CD4-positive, CD25-positive, alpha-beta regulatory T cell (primary cell): ENCODE measurements at regions not wholly inside any gene's neighbourhood (a gene's known extent, or its start where the extent isn't known, plus 50 kb on each side); places are given as distances from the start of the nearest gene placed in this dataset.
"Not testable (repeated sequence)": the region's sequence is repeated elsewhere in the genome, so short reads cannot be mapped to it uniquely, and the experiment has no call there.

ENCODE experiments used
- ATAC-seq, 2 donors: fragments of 150-1000 bp; cut with Tn5 transposase; one replicate each; pipeline ENCODE4 v1.10.0; 2021; ENCODE audit warnings: low read depth in 2 of 2, moderate number of reproducible peaks in 2 of 2, moderate library complexity in 1 of 2
- DNase-seq, 3 donors: peaks; one replicate each; pipeline versions ENCODE4 v3.0.0 to v3.0.0-alpha.2; 2012 to 2022; ENCODE audit warnings: mixed read lengths in 1 of 3
- H3K27ac ChIP-seq: one replicate; pipeline ENCODE4 v1.7.0; 2013; ENCODE audit warnings: mild to moderate bottlenecking, low read length; ENCODE audit not compliant: insufficient read depth, poor library complexity, severe bottlenecking
- H3K27me3 ChIP-seq: one replicate; pipeline ENCODE4 v1.7.0; 2013; ENCODE audit warnings: low read length; ENCODE audit not compliant: control insufficient read depth, insufficient read depth
- H3K36me3 ChIP-seq: one replicate; pipeline ENCODE4 v1.7.0; 2013; ENCODE audit warnings: mild to moderate bottlenecking, low read length, moderate library complexity; ENCODE audit not compliant: control insufficient read depth, insufficient read depth
- H3K4me1 ChIP-seq: 2 replicates; pipeline ENCODE4 v1.7.0; 2013; ENCODE audit warnings: mild to moderate bottlenecking, low read length; ENCODE audit not compliant: insufficient read depth, control insufficient read depth, poor library complexity, severe bottlenecking
- H3K4me3 ChIP-seq: one replicate; pipeline ENCODE4 v1.7.0; 2013; ENCODE audit warnings: low read depth, mild to moderate bottlenecking, low read length, moderate library complexity
- H3K9me3 ChIP-seq, 2 experiments: 1 replicate in 1 of 2; 2 replicates in 1 of 2; pipeline ENCODE4 v1.7.0; 2013; ENCODE audit warnings: low read length in 2 of 2, mild to moderate bottlenecking in 1 of 2, moderate library complexity in 1 of 2; ENCODE audit not compliant: control insufficient read depth in 2 of 2
- H3K27ac Mint-ChIP-seq, 3 donors: one replicate each; pipeline ENCODE4 v1.8.0; 2020 to 2022; ENCODE audit warnings: mild to moderate bottlenecking in 3 of 3, mixed read lengths in 3 of 3, moderate library complexity in 2 of 3
- H3K27me3 Mint-ChIP-seq: one replicate; pipeline ENCODE4 v1.8.0; 2022; ENCODE audit warnings: mild to moderate bottlenecking, mixed read lengths
- H3K36me3 Mint-ChIP-seq: one replicate; pipeline ENCODE4 v1.8.0; 2020; ENCODE audit warnings: mixed read lengths
- H3K4me1 Mint-ChIP-seq, 4 donors: one replicate each; pipeline ENCODE4 v1.8.0; 2020 to 2022; ENCODE audit warnings: mixed read lengths in 4 of 4, mild to moderate bottlenecking in 1 of 4
- H3K4me3 Mint-ChIP-seq, 4 donors: one replicate each; pipeline ENCODE4 v1.8.0; 2020 to 2022; ENCODE audit warnings: mild to moderate bottlenecking in 4 of 4, mixed read lengths in 4 of 4, moderate library complexity in 3 of 4
- H3K9me3 Mint-ChIP-seq, 7 donors: one replicate each; pipeline ENCODE4 v1.8.0; 2020 to 2022; ENCODE audit warnings: mixed read lengths in 7 of 7, mild to moderate bottlenecking in 3 of 7, moderate library complexity in 2 of 7

GRCh38 chrX:122940199-122940598, 243.9 kb upstream of the GRIA3 start:
- DNase-seq = no peak
- no peak overlapping the region for H3K27ac Mint-ChIP-seq
- Histone ChIP-seq H3K4me1 (no peaks in the 10 kb centered on the region), H3K9me3 (no peaks in the 10 kb centered on the region), H3K4me3 (no peak overlapping the region), H3K36me3 (no peaks in the 10 kb centered on the region), H3K27me3 (no peaks in the 10 kb centered on the region), H3K27ac (no peak overlapping the region)
- no peaks in the 10 kb centered on the region for H3K4me1 Mint-ChIP-seq
- no peaks in the 10 kb centered on the region for H3K27me3 Mint-ChIP-seq
- no peak for ATAC-seq
- H3K9me3 Mint-ChIP-seq = peaks cover 0 to 1% (median 0%) of the 10 kb centered on the region in 7 donors
- no peak overlapping the region for H3K4me3 Mint-ChIP-seq
- H3K36me3 Mint-ChIP-seq = no peaks in the 10 kb centered on the region

DNA sequence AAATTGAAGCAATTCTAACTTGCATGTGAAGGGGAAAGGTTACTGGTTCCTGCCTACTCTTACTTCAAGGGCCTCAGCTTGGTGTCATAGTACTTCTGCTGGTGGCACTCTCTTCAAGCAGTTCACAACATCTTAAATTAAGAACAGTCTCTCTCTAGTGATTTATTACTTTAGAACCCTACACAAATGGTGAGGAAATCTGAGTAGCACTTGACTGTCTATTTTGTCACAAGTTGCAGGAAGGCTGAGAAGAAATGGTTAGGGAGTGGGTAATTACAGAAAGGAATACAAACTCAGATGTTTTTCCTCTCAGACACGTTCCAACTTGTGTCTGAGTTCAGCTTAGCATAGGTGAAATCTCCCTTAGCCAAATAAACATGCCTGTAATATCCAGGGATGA, 242.3 kb upstream of the GRIA3 start:
- Histone ChIP-seq H3K36me3 (no peaks in the 10 kb centered on the region), H3K9me3 (no peaks in the 10 kb centered on the region), H3K4me1 (no peaks in the 10 kb centered on the region), H3K27me3 (no peaks in the 10 kb centered on the region), H3K27ac (no peak overlapping the region), H3K4me3 (no peak overlapping the region)
- Mint-ChIP-seq H3K4me1 (no peaks in the 10 kb centered on the region), H3K27ac (no peak overlapping the region), H3K4me3 (no peak overlapping the region), H3K36me3 (no peaks in the 10 kb centered on the region), H3K27me3 (no peaks in the 10 kb centered on the region), H3K9me3 (peaks cover 0 to 1% (median 0%) of the 10 kb centered on the region in 7 donors)
- no peak for ATAC-seq
- DNase-seq = no peak

- Histone ChIP-seq H3K27ac (no peak overlapping the region), H3K9me3 (no peaks in the 10 kb centered on the region), H3K36me3 (no peaks in the 10 kb centered on the region), H3K27me3 (no peaks in the 10 kb centered on the region), H3K4me1 (no peaks in the 10 kb centered on the region), H3K4me3 (no peak overlapping the region)
- ATAC-seq (no peak), DNase-seq (no peak)
- no peaks in the 10 kb centered on the region for H3K27me3 Mint-ChIP-seq
- H3K4me3 Mint-ChIP-seq = no peak overlapping the region
- H3K27ac Mint-ChIP-seq = no peak overlapping the region
- no peaks in the 10 kb centered on the region for H3K36me3 Mint-ChIP-seq
- peaks cover 0 to 1% (median 0%) of the 10 kb centered on the region in 7 donors for H3K9me3 Mint-ChIP-seq
- H3K4me1 Mint-ChIP-seq = no peaks in the 10 kb centered on the region
Measured at GRCh38 chrX:122943918-122944317, 240.2 kb upstream of the GRIA3 start.

GRCh38 chrX:122945328-122945727, 238.8 kb upstream of the GRIA3 start:
- Histone ChIP-seq H3K27ac (no peak overlapping the region), H3K4me1 (no peaks in the 10 kb centered on the region), H3K9me3 (no peaks in the 10 kb centered on the region), H3K36me3 (no peaks in the 10 kb centered on the region), H3K27me3 (no peaks in the 10 kb centered on the region), H3K4me3 (no peak overlapping the region)
- Mint-ChIP-seq H3K4me3 (no peak overlapping the region), H3K27ac (no peak overlapping the region), H3K9me3 (peaks cover 0 to 2% (median 0%) of the 10 kb centered on the region in 7 donors), H3K36me3 (no peaks in the 10 kb centered on the region), H3K4me1 (no peaks in the 10 kb centered on the region), H3K27me3 (no peaks in the 10 kb centered on the region)
- ATAC-seq (no peak), DNase-seq (no peak)

- H3K4me1 Mint-ChIP-seq = no peaks in the 10 kb centered on the region
- Histone ChIP-seq H3K9me3 (no peaks in the 10 kb centered on the region), H3K4me3 (no peak overlapping the region), H3K4me1 (no peaks in the 10 kb centered on the region), H3K36me3 (no peaks in the 10 kb centered on the region), H3K27ac (no peak overlapping the region), H3K27me3 (no peaks in the 10 kb centered on the region)
- H3K4me3 Mint-ChIP-seq = no peak overlapping the region
- peaks cover 0 to 9% (median 3%) of the 10 kb centered on the region in 7 donors for H3K9me3 Mint-ChIP-seq
- H3K36me3 Mint-ChIP-seq = no peaks in the 10 kb centered on the region
- ATAC-seq (no peak), DNase-seq (no peak)
- no peak overlapping the region for H3K27ac Mint-ChIP-seq
- no peaks in the 10 kb centered on the region for H3K27me3 Mint-ChIP-seq
Measured at GRCh38 chrX:122972604-122973003, 211.5 kb upstream of the GRIA3 start.

GRCh38 chrX:122982521-122982920, 201.6 kb upstream of the GRIA3 start:
- no peaks in the 10 kb centered on the region for H3K4me1 Mint-ChIP-seq
- H3K36me3 ChIP-seq = no peaks in the 10 kb centered on the region
- no peaks in the 10 kb centered on the region for H3K27me3 ChIP-seq
- no peaks in the 10 kb centered on the region for H3K4me1 ChIP-seq
- no peaks in the 10 kb centered on the region for H3K27me3 Mint-ChIP-seq
- H3K4me3 Mint-ChIP-seq = no peak overlapping the region
- ATAC-seq (no peak), DNase-seq (no peak)
- H3K36me3 Mint-ChIP-seq = no peaks in the 10 kb centered on the region
- H3K9me3 ChIP-seq = no peaks in the 10 kb centered on the region
- no peak overlapping the region for H3K4me3 ChIP-seq
- no peak overlapping the region for H3K27ac ChIP-seq
- H3K9me3 Mint-ChIP-seq = peaks cover 0 to 1% (median 0%) of the 10 kb centered on the region in 7 donors
- H3K27ac Mint-ChIP-seq = no peak overlapping the region

DNA sequence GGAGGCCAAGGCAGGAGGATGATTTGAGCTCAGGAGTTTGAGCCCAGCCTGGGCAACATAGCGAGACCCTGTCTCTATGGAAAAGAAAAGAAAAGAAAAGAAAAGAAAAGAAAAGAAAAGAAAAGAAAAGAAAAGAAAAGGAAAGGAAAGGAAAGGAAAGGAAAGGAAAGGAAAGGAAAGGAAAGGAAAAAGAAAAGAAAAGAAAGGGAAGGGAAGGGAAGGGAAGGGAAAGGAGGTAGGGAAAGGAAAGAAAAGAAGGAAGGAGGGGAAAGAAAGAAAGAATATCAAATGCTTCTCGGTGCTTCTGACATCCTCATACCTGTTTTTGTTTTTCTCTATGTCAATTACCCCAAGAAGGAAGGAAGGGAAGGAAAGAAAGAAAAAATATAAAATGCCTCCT, 181.2 kb upstream of the GRIA3 start:
- not testable (repeated sequence) for H3K4me1 ChIP-seq, H3K36me3 ChIP-seq, H3K4me3 Mint-ChIP-seq, H3K27me3 Mint-ChIP-seq, H3K4me1 Mint-ChIP-seq, H3K27ac Mint-ChIP-seq, H3K9me3 Mint-ChIP-seq, DNase-seq, H3K4me3 ChIP-seq, ATAC-seq, H3K9me3 ChIP-seq, H3K36me3 Mint-ChIP-seq, H3K27me3 ChIP-seq, H3K27ac ChIP-seq

GRCh38 chrX:123013141-123013540, 170.9 kb upstream of the GRIA3 start:
- ATAC-seq (no peak), DNase-seq (no peak)
- Mint-ChIP-seq H3K27ac (no peak overlapping the region), H3K4me1 (no peaks in the 10 kb centered on the region), H3K9me3 (peaks cover 0 to 9% (median 4%) of the 10 kb centered on the region in 7 donors), H3K36me3 (no peaks in the 10 kb centered on the region), H3K4me3 (no peak overlapping the region), H3K27me3 (no peaks in the 10 kb centered on the region)
- Histone ChIP-seq H3K4me1 (no peaks in the 10 kb centered on the region), H3K27ac (no peak overlapping the region), H3K36me3 (no peaks in the 10 kb centered on the region), H3K9me3 (peaks cover 0 to 3% of the 10 kb centered on the region in 2 experiments), H3K4me3 (no peak overlapping the region), H3K27me3 (no peaks in the 10 kb centered on the region)
